ENCODE measurements at regions not wholly inside any gene's neighbourhood (a gene's known extent, or its start where the extent isn't known, plus 50 kb on each side); places are given as distances from the start of the nearest gene placed in this dataset.
"Not testable (repeated sequence)": the region's sequence is repeated elsewhere in the genome, so short reads cannot be mapped to it uniquely, and the experiment has no call there.

GRCh38 chr11:22458161-22458560, 120.0 kb downstream of the SLC17A6 start:
- no peak for DNase-seq
- in situ Hi-C loops (cut with MboI; ENCODE audit: low pct_unique_long_range_greater_than_20kb, low sequenced_read_pairs): no loop called here

GRCh38 chr11:22456993-22457762, 119.0 kb downstream of the SLC17A6 start:
- DNase-seq: no peak
- in situ Hi-C loops (cut with MboI; ENCODE audit: low pct_unique_long_range_greater_than_20kb, low sequenced_read_pairs): no loop called here

- no peak for DNase-seq
- in situ Hi-C loops (cut with MboI; ENCODE audit: low pct_unique_long_range_greater_than_20kb, low sequenced_read_pairs): no loop called here
Measured at GRCh38 chr11:22454461-22455090, 116.4 kb downstream of the SLC17A6 start.

- in situ Hi-C loops (cut with MboI; ENCODE audit: low pct_unique_long_range_greater_than_20kb, low sequenced_read_pairs): no loop called here
Measured at GRCh38 chr11:22449441-22449840, 111.3 kb downstream of the SLC17A6 start.

GRCh38 chr11:22444076-22444475, 105.9 kb downstream of the SLC17A6 start:
- in situ Hi-C loops (cut with MboI; ENCODE audit: low pct_unique_long_range_greater_than_20kb, low sequenced_read_pairs): no loop called here

More at GRCh38 chr11:22449441-22449840, 111.3 kb downstream of the SLC17A6 start:
- no peak for DNase-seq

GRCh38 chr11:22441831-22442230, 103.7 kb downstream of the SLC17A6 start:
- in situ Hi-C loops (cut with MboI; ENCODE audit: low pct_unique_long_range_greater_than_20kb, low sequenced_read_pairs): no loop called here
- no peak for DNase-seq

More at GRCh38 chr11:22444076-22444475, 105.9 kb downstream of the SLC17A6 start:
- DNase-seq: no peak

- DNase-seq; in situ Hi-C loops (cut with MboI; ENCODE audit: low pct_unique_long_range_greater_than_20kb, low sequenced_read_pairs): not testable (repeated sequence)
Measured at GRCh38 chr11:22435582-22435981, 97.4 kb downstream of the SLC17A6 start.

- no peak for DNase-seq
- in situ Hi-C loops (cut with MboI; ENCODE audit: low pct_unique_long_range_greater_than_20kb, low sequenced_read_pairs): no loop called here
Measured at GRCh38 chr11:22433517-22433916, 95.3 kb downstream of the SLC17A6 start.

- in situ Hi-C loops (cut with MboI; ENCODE audit: low pct_unique_long_range_greater_than_20kb, low sequenced_read_pairs): no loop called here
- no peak for DNase-seq
Measured at GRCh38 chr11:22433094-22433455, 94.9 kb downstream of the SLC17A6 start.

GRCh38 chr11:22432291-22433093, 94.3 kb downstream of the SLC17A6 start:
- DNase-seq: no peak
- in situ Hi-C loops (cut with MboI; ENCODE audit: low pct_unique_long_range_greater_than_20kb, low sequenced_read_pairs): no loop called here

- DNase-seq: no peak
- in situ Hi-C loops (cut with MboI; ENCODE audit: low pct_unique_long_range_greater_than_20kb, low sequenced_read_pairs): no loop called here
Measured at GRCh38 chr11:22431106-22431505, 92.9 kb downstream of the SLC17A6 start.

GRCh38 chr11:22430639-22431038, 92.5 kb downstream of the SLC17A6 start:
- in situ Hi-C loops (cut with MboI; ENCODE audit: low pct_unique_long_range_greater_than_20kb, low sequenced_read_pairs): no loop called here
- DNase-seq: no peak

GRCh38 chr11:22430141-22430541, 92.0 kb downstream of the SLC17A6 start:
- no peak for DNase-seq
- in situ Hi-C loops (cut with MboI; ENCODE audit: low pct_unique_long_range_greater_than_20kb, low sequenced_read_pairs): no loop called here
